ENCODE measurements at regions not wholly inside any gene's neighbourhood (a gene's known extent, or its start where the extent isn't known, plus 50 kb on each side); places are given as distances from the start of the nearest gene placed in this dataset.

- no peaks in the 10 kb centered on the region for H3K27me3 ChIP-seq (ENCODE audit: control insufficient read depth in 3 of 3, insufficient read depth in 3 of 3, low read length in 3 of 3)
- H3K9me3 ChIP-seq (ENCODE audit: control insufficient read depth in 2 of 2, insufficient read depth in 1 of 2, low read depth in 1 of 2, low read length in 1 of 2) = no peaks in the 10 kb centered on the region
- FAIRE-seq (no peak), DNase-seq (no peak)
- H3K27ac ChIP-seq (ENCODE audit: low read depth in 1 of 3, low read length in 2 of 3) = no peak overlapping the region
- no peak overlapping the region for H3K4me3 ChIP-seq (ENCODE audit: low read depth in 1 of 3, low read length in 3 of 3)
- WGBS, 3 donors = 83 to 89% (median 84%) methylated on average over 1 of the region's 1 CpG
- H3K4me1 ChIP-seq (ENCODE audit: control insufficient read depth in 3 of 3, insufficient read depth in 2 of 3, low read depth in 1 of 3, low read length in 2 of 3) = no peaks in the 10 kb centered on the region
- no peaks in the 10 kb centered on the region for H3K36me3 ChIP-seq (ENCODE audit: control insufficient read depth in 3 of 3, insufficient read depth in 2 of 3, low read depth in 1 of 3, low read length in 3 of 3)
These were observed 525.5 kb upstream of the PTGER4 start for GRCh38 chr5:40154194-40154593.

DNA sequence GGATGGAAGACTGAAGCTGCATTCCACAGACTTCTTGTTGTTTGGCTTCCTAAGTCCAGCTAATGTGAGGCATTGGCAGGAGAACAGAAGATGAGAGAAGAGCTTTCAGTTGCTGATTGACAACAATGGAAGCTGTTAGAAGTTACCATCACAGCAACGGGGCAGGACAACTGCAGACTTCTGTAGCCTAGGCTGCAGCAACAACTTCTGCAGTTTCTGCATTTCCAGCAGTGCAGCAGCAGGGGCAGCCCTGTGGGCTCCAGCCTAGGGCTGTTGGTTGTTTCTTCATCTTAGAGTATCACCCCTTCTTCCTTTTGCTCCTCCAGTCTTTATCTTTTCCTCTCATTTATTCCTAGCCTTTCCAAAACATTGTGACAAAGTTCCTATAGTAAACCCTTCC is 528.8 kb upstream of the PTGER4 start:
- DNase-seq (peak in 1 of 2 donors; percentile 5), FAIRE-seq (no peak)
- Histone ChIP-seq H3K4me1 (ENCODE audit: control insufficient read depth in 3 of 3, insufficient read depth in 2 of 3, low read depth in 1 of 3, low read length in 2 of 3) (no peaks in the 10 kb centered on the region), H3K27me3 (ENCODE audit: control insufficient read depth in 3 of 3, insufficient read depth in 3 of 3, low read length in 3 of 3) (no peaks in the 10 kb centered on the region), H3K9me3 (ENCODE audit: control insufficient read depth in 2 of 2, insufficient read depth in 1 of 2, low read depth in 1 of 2, low read length in 1 of 2) (no peaks in the 10 kb centered on the region), H3K36me3 (ENCODE audit: control insufficient read depth in 3 of 3, insufficient read depth in 2 of 3, low read depth in 1 of 3, low read length in 3 of 3) (no peaks in the 10 kb centered on the region), H3K4me3 (ENCODE audit: low read depth in 1 of 3, low read length in 3 of 3) (no peak overlapping the region), H3K27ac (ENCODE audit: low read depth in 1 of 3, low read length in 2 of 3) (no peak overlapping the region)
- 20 to 38% (median 26%) methylated on average over 1 of the region's 1 CpG for WGBS, 3 donors

DNA sequence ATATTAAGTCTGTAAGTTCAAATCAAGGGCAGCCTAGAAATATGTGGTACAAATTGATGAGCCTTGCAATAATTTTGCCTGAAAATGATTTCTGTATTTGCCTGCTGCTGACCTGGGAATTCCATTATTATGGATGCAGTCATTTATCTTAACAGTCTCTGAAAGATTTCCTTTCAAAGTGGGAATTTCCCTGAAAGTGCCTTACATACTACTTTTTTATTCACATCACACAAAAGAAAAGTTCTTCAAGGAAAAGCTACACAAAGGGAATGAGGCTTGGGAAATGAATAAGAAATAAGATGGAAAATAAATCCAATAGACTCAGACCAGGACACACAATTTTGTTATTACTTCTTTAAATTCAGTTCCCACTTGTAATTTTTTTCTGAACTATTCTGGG is 537.8 kb upstream of the PTGER4 start:
- H3K27me3 ChIP-seq (ENCODE audit: control insufficient read depth in 3 of 3, insufficient read depth in 3 of 3, low read length in 3 of 3) = no peaks in the 10 kb centered on the region
- no peak overlapping the region for H3K27ac ChIP-seq (ENCODE audit: low read depth in 1 of 3, low read length in 2 of 3)
- FAIRE-seq (no peak), DNase-seq (no peak)
- no peaks in the 10 kb centered on the region for H3K36me3 ChIP-seq (ENCODE audit: control insufficient read depth in 3 of 3, insufficient read depth in 2 of 3, low read depth in 1 of 3, low read length in 3 of 3)
- no peak overlapping the region for H3K4me3 ChIP-seq (ENCODE audit: low read depth in 1 of 3, low read length in 3 of 3)
- H3K4me1 ChIP-seq (ENCODE audit: control insufficient read depth in 3 of 3, insufficient read depth in 2 of 3, low read depth in 1 of 3, low read length in 2 of 3) = no peaks in the 10 kb centered on the region
- no peaks in the 10 kb centered on the region for H3K9me3 ChIP-seq (ENCODE audit: control insufficient read depth in 2 of 2, insufficient read depth in 1 of 2, low read depth in 1 of 2, low read length in 1 of 2)

- no peaks in the 10 kb centered on the region for H3K27me3 ChIP-seq (ENCODE audit: control insufficient read depth in 3 of 3, insufficient read depth in 3 of 3, low read length in 3 of 3)
- WGBS, 3 donors = 71 to 76% (median 75%) methylated on average over 3 of the region's 3 CpGs
- H3K9me3 ChIP-seq (ENCODE audit: control insufficient read depth in 2 of 2, insufficient read depth in 1 of 2, low read depth in 1 of 2, low read length in 1 of 2) = no peaks in the 10 kb centered on the region
- DNase-seq = no peak
- H3K4me3 ChIP-seq (ENCODE audit: low read depth in 1 of 3, low read length in 3 of 3) = no peak overlapping the region
- H3K27ac ChIP-seq (ENCODE audit: low read depth in 1 of 3, low read length in 2 of 3) = no peak overlapping the region
- H3K36me3 ChIP-seq (ENCODE audit: control insufficient read depth in 3 of 3, insufficient read depth in 2 of 3, low read depth in 1 of 3, low read length in 3 of 3) = no peaks in the 10 kb centered on the region
- FAIRE-seq = no peak
- H3K4me1 ChIP-seq (ENCODE audit: control insufficient read depth in 3 of 3, insufficient read depth in 2 of 3, low read depth in 1 of 3, low read length in 2 of 3) = no peaks in the 10 kb centered on the region
These were observed 538.3 kb upstream of the PTGER4 start for GRCh38 chr5:40141418-40141817.

- Histone ChIP-seq H3K27me3 (ENCODE audit: control insufficient read depth in 3 of 3, insufficient read depth in 3 of 3, low read length in 3 of 3) (no peaks in the 10 kb centered on the region), H3K4me1 (ENCODE audit: control insufficient read depth in 3 of 3, insufficient read depth in 2 of 3, low read depth in 1 of 3, low read length in 2 of 3) (no peaks in the 10 kb centered on the region), H3K9me3 (ENCODE audit: control insufficient read depth in 2 of 2, insufficient read depth in 1 of 2, low read depth in 1 of 2, low read length in 1 of 2) (no peaks in the 10 kb centered on the region), H3K27ac (ENCODE audit: low read depth in 1 of 3, low read length in 2 of 3) (no peak overlapping the region), H3K36me3 (ENCODE audit: control insufficient read depth in 3 of 3, insufficient read depth in 2 of 3, low read depth in 1 of 3, low read length in 3 of 3) (no peaks in the 10 kb centered on the region), H3K4me3 (ENCODE audit: low read depth in 1 of 3, low read length in 3 of 3) (no peak overlapping the region)
- WGBS, 3 donors = 83 to 100% (median 85%) methylated on average over 1 of the region's 1 CpG
- no peak for DNase-seq
- no peak for FAIRE-seq
These were observed 542.5 kb upstream of the PTGER4 start for GRCh38 chr5:40137223-40137622.

DNA sequence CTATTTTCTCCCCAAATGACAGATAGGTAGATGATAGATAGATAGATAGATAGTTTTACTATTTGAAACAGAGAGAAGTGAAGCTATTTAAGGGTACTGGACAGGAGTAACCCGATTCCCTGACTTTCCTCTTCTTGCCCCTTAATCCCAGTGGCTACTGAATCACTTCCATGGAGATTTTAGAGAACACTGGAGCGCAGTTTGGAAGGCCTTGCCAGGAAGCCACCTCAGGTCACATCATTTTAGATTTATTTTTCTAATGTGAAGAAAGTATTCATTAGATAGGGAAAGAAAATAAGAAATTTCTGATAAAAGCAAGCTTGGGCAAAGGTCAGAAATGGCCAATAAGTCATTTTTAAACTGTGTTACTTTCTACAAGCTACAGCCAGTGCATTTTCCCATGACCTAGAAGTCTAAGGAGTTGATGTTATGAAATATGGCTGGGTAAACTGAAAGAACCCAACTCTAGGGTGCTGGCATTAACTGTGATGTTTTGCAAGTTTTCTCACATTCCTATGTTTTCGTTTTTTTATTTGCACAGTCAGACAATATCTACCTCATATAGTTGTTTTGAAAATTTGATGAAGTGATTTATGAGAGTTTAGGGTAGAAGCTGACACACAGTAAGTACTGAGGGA is 544.7 kb upstream of the PTGER4 start:
- Histone ChIP-seq H3K36me3 (ENCODE audit: control insufficient read depth in 3 of 3, insufficient read depth in 2 of 3, low read depth in 1 of 3, low read length in 3 of 3) (no peaks in the 10 kb centered on the region), H3K9me3 (ENCODE audit: control insufficient read depth in 2 of 2, insufficient read depth in 1 of 2, low read depth in 1 of 2, low read length in 1 of 2) (peaks cover 0 to 2% of the 10 kb centered on the region in 2 donors), H3K4me1 (ENCODE audit: control insufficient read depth in 3 of 3, insufficient read depth in 2 of 3, low read depth in 1 of 3, low read length in 2 of 3) (no peaks in the 10 kb centered on the region), H3K27ac (ENCODE audit: low read depth in 1 of 3, low read length in 2 of 3) (no peak overlapping the region), H3K4me3 (ENCODE audit: low read depth in 1 of 3, low read length in 3 of 3) (no peak overlapping the region), H3K27me3 (ENCODE audit: control insufficient read depth in 3 of 3, insufficient read depth in 3 of 3, low read length in 3 of 3) (no peaks in the 10 kb centered on the region)
- 78 to 81% (median 80%) methylated on average over 3 of the region's 3 CpGs for WGBS, 3 donors
- FAIRE-seq (no peak), DNase-seq (no peak)

DNA sequence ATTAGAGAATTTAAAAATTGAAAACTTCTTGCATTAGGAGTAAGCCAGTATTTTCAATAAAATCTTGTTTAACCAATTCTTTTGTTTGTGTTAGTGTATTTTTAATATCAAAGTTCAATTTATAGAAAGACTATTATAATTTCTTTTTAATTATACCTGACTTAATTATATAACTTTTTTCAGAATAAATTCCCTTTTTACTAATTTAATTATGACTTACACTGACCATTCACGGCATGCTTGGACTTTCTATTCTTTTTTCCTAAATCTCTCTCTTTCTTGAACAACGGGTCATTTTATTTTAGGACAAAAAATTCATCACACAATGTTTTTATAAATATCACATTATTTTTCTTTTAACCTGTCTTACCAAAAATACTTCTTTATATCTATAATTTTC is 555.3 kb upstream of the PTGER4 start:
- Histone ChIP-seq H3K4me1 (ENCODE audit: control insufficient read depth in 3 of 3, insufficient read depth in 2 of 3, low read depth in 1 of 3, low read length in 2 of 3) (no peaks in the 10 kb centered on the region), H3K27me3 (ENCODE audit: control insufficient read depth in 3 of 3, insufficient read depth in 3 of 3, low read length in 3 of 3) (no peaks in the 10 kb centered on the region), H3K27ac (ENCODE audit: low read depth in 1 of 3, low read length in 2 of 3) (no peak overlapping the region), H3K36me3 (ENCODE audit: control insufficient read depth in 3 of 3, insufficient read depth in 2 of 3, low read depth in 1 of 3, low read length in 3 of 3) (no peaks in the 10 kb centered on the region), H3K4me3 (ENCODE audit: low read depth in 1 of 3, low read length in 3 of 3) (no peak overlapping the region), H3K9me3 (ENCODE audit: control insufficient read depth in 2 of 2, insufficient read depth in 1 of 2, low read depth in 1 of 2, low read length in 1 of 2) (peaks cover 1 to 18% of the 10 kb centered on the region in 2 donors)
- FAIRE-seq = peak; percentile 30
- 57 to 75% (median 68%) methylated on average over 2 of the region's 2 CpGs for WGBS, 3 donors
- no peak for DNase-seq

DNA sequence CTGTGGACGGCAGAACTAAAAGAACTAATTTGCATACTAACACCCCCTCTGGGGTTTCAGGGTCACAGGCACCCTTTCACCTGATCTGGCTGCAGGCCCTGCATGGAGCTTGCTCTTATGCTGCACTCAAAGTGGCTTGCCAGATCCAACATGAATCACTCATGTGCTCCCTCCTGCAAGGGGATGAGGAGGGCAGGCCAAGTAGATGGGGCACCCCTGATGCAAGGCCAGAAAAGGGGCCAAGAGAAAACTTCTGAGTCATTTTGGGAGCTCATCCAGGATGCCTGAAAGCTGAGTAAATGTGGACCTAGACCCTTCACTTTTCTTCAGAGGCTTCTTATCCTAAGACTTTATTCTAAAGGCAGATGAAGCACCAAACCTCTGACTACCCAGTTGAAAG is 558.5 kb upstream of the PTGER4 start:
- 80 to 88% (median 88%) methylated on average over 1 of the region's 1 CpG for WGBS, 3 donors
- peaks cover 1 to 18% of the 10 kb centered on the region in 2 donors for H3K9me3 ChIP-seq (ENCODE audit: control insufficient read depth in 2 of 2, insufficient read depth in 1 of 2, low read depth in 1 of 2, low read length in 1 of 2)
- FAIRE-seq (no peak), DNase-seq (no peak)
- no peaks in the 10 kb centered on the region for H3K4me1 ChIP-seq (ENCODE audit: control insufficient read depth in 3 of 3, insufficient read depth in 2 of 3, low read depth in 1 of 3, low read length in 2 of 3)
- no peak overlapping the region for H3K27ac ChIP-seq (ENCODE audit: low read depth in 1 of 3, low read length in 2 of 3)
- H3K4me3 ChIP-seq (ENCODE audit: low read depth in 1 of 3, low read length in 3 of 3) = no peak overlapping the region
- no peaks in the 10 kb centered on the region for H3K27me3 ChIP-seq (ENCODE audit: control insufficient read depth in 3 of 3, insufficient read depth in 3 of 3, low read length in 3 of 3)
- no peaks in the 10 kb centered on the region for H3K36me3 ChIP-seq (ENCODE audit: control insufficient read depth in 3 of 3, insufficient read depth in 2 of 3, low read depth in 1 of 3, low read length in 3 of 3)

- Histone ChIP-seq H3K27ac (ENCODE audit: low read depth in 1 of 3, low read length in 2 of 3) (no peak overlapping the region), H3K4me3 (ENCODE audit: low read depth in 1 of 3, low read length in 3 of 3) (no peak overlapping the region), H3K9me3 (ENCODE audit: control insufficient read depth in 2 of 2, insufficient read depth in 1 of 2, low read depth in 1 of 2, low read length in 1 of 2) (no peaks in the 10 kb centered on the region), H3K4me1 (ENCODE audit: control insufficient read depth in 3 of 3, insufficient read depth in 2 of 3, low read depth in 1 of 3, low read length in 2 of 3) (no peaks in the 10 kb centered on the region), H3K36me3 (ENCODE audit: control insufficient read depth in 3 of 3, insufficient read depth in 2 of 3, low read depth in 1 of 3, low read length in 3 of 3) (no peaks in the 10 kb centered on the region), H3K27me3 (ENCODE audit: control insufficient read depth in 3 of 3, insufficient read depth in 3 of 3, low read length in 3 of 3) (no peaks in the 10 kb centered on the region)
- FAIRE-seq (no peak), DNase-seq (peak in 1 of 2 donors; percentile 3)
These were observed 566.8 kb upstream of the PTGER4 start for GRCh38 chr5:40112875-40113274.
